Germinal center (tissue), 1 donor: ENCODE measurements at regions not wholly inside any gene's neighbourhood (a gene's known extent, or its start where the extent isn't known, plus 50 kb on each side); places are given as distances from the start of the nearest gene placed in this dataset.

Experiments
- DNase-seq: peaks from one replicate; pipeline ENCODE4 v3.0.0; 2012; ENCODE audit warnings: mixed read lengths, low spot score

GRCh38 chr12:75900226-75900625, 131.3 kb downstream of the PHLDA1 start:
- DNase-seq, result no peak

DNA sequence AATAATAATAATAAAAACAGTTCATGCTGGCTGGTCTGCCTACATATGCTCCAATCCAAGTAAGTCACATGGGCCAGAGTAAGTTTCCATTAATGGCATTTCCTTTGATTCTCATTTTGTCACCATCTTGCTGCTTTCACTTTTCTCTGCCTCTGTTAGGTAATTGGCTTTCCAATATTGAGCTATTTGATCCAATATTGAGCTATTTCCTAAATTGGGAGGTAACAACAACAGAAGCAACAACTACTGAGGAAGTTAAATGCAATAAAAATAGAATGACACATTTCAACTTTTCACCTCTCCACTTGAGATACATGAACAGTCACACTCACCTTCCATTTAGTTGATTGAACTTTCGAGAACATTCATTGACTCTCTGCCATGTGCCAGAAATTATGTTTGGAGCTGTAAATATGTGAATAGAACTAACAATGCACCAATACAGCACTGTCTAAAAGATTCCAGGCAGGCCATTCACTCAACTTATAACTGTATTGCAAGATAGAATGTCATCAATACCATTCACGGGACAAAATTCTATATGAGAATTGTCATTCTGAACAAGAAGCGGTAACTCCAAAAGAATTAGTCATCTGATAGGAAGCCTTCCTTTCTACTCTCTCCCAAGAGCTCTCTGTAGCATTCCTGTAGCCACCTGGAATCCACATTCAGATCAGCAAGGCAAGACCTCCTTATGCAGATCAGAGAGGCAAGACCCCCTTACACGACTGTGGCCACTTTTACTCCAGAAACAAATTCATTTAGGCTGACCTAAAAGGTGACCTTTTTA, 136.4 kb downstream of the PHLDA1 start:
- no peak for DNase-seq

DNA sequence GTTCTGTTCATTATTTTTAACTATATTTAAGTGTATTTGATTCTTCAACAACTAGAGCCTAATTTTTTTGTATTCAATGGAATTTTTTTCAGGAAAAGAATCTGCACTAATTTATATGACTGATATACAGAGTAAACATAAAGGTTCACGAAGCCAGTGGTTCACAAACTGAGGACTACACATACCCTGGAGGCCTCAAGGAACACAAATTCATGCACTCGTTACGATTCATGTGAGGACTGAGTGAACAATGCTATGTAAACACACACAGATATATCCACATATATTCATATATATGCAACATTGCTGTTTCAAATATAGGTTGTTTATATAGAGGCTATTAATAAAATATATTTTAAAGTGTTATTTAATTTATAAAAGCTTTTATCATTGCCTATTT, 137.8 kb downstream of the PHLDA1 start:
- DNase-seq, result no peak

DNA sequence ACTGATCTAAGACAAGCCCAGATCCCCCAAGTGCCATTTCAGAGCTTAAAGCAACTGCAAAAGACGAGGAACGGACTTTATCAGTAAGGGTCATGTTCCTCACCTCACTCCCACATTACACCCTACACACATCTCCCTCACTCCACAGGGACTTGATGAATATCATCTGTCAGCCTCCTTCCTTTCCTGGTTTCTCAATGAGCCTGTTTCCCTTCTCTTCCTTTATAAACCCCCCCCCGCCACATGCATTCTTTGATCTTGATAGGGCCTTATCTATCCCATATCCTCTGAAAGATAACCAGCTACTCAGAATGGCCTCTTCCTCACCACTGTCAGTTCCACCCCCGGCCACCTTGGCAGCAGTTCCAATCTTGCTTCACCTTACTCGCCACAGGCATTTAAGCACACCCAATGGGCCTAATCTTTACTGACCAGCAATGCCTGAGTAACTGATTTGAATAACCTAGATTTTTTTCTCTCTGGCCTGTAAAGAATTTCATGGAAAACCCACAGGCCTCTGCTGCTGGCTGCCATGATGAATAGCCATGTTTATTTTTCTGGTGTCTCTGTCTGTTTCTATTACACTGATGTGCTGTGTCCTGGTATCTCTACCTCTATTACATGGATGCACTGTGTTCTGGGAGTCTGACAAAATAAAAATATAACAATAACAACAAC, 138.7 kb downstream of the PHLDA1 start:
- no peak for DNase-seq

- DNase-seq, result no peak
Observed at GRCh38 chr12:75891072-75891471, 140.5 kb downstream of the PHLDA1 start.

GRCh38 chr12:75890660-75891059, 140.9 kb downstream of the PHLDA1 start:
- no peak for DNase-seq

DNA sequence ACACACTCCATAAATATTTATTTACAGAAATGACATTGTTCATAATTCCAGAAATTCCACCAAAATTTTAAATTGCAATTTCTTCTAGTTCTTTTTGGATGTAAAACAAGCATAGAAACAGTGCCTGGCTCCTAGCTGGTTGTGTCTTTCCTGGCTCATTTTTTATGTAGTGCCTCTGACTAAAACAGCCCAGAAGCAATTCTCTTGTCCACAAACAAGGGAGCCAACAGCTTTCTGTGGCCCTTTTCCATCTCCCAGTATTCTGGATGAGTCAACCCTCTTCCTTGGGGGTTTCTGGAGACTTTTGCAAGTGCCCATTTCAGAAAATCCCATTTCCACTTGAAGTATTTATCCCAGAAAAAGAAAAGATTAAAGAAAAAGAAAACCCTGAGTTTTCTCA, 141.4 kb downstream of the PHLDA1 start:
- DNase-seq, result no peak

GRCh38 chr12:75888874-75889613, 142.5 kb downstream of the PHLDA1 start:
- DNase-seq, result no peak

- DNase-seq, result no peak
Observed at GRCh38 chr12:75888399-75888798, 143.2 kb downstream of the PHLDA1 start.

DNA sequence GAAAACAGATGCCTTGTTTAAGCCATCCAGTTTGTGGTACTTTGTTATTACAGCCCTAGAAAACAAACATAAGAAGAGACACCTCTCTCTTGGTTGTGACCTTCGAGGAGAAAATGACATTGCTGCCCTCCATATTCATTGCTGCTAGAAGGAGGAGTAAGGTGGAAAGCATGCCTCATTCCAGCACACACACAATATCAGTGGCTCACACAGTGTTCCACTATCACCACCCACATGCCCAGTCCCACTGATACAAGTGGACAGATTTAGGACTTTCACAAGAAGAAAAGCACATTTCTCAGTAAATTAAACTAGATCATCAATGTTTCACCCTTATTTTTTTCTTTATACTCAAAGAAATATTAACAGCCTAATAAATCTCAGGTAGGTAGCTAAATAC, 143.6 kb downstream of the PHLDA1 start:
- DNase-seq, result no peak

DNA sequence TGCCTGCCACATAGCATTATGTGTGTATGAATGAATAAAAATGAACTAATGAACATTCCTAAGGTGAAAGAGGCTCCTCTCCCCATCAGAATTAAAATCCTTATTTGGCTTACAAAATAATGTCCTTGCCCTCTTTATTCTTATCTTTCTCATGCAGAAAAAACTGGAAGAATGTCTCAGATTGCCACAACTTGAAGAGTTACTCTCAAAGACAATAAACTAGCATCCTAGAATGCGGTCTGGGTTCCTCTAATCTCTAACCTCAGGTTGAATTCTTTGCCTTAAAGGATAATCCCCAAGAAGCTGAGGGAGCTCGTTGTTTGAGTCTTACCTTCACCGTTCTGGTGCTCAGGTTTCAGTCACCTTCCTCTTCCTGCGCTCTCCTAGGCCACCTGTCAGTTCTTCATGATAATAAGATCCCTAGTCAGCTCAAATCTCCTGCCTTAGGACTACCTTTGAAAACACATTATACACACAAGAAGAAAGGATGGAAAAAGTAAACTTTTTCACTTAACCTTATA, 147.1 kb downstream of the PHLDA1 start:
- no peak for DNase-seq

GRCh38 chr12:75883241-75883640, 148.3 kb downstream of the PHLDA1 start:
- no peak for DNase-seq

- no peak for DNase-seq
Observed at GRCh38 chr12:75882421-75882820, 149.2 kb downstream of the PHLDA1 start.

GRCh38 chr12:75881920-75882319, 149.7 kb downstream of the PHLDA1 start:
- DNase-seq, result no peak

- DNase-seq, result no peak
Observed at GRCh38 chr12:75877763-75878621, 153.6 kb downstream of the PHLDA1 start.

DNA sequence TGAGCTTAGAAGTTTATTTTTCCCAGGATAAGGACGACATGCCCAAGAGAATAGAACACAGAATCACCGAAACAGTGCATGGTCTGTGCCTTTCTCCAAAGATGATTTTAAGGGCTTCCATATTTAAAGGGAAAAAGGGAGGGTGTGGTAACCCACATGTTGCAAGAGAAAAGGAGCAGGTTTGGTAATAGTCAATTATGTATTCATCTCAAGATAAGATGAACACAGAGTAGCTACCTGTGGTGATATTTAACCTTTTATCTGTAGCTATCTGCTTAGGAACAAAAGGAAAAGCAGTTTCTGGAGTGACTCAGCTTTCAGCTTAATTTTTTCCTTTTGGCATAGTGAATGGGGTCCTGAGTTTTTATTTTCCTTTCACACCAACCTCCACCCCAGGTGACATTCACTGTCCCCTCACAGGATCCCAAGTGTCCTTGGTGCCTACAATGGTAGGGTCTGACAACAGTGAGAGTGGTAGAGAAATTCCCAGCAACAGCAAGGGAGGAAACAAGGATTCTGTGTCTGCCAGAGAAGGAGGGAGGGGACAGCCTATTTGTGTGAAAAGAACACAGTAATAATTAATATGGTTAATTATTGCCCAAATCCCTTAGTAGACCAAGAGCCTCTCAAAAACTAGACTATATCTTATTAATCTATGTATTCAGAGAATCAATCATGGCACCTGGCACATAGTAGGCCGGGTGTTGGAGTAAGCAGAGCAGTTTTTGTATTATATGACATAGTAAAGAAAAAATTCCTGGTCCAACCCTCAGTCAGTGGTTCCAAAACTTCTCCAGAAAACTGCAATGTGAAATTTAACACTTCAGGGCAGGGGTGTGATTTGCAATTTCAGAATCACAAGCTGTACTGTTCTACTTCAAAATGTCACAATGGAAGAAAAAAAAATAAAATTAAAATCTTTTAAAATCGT, 154.5 kb downstream of the PHLDA1 start:
- DNase-seq, result no peak

GRCh38 chr12:75874441-75874840, 157.1 kb downstream of the PHLDA1 start:
- no peak for DNase-seq

DNA sequence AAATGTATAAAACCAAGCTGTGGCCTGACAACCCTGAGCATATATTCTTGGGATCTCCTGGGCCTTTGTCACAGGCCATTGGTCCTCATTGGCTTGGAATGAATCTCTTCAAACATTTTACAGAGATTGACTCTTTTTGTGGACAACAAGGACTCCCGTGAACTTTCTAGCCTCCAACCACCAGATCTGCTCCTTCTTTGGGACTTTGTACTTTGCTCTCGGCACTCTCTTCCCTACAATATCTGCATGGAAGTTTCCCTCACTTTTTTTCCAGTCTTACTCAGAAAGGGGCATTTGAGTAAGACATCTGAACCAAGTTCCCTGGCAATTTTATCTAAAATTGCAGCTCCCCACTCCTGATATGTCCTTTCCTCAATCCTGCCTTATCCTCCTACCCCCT, 158.8 kb downstream of the PHLDA1 start:
- no peak for DNase-seq

DNA sequence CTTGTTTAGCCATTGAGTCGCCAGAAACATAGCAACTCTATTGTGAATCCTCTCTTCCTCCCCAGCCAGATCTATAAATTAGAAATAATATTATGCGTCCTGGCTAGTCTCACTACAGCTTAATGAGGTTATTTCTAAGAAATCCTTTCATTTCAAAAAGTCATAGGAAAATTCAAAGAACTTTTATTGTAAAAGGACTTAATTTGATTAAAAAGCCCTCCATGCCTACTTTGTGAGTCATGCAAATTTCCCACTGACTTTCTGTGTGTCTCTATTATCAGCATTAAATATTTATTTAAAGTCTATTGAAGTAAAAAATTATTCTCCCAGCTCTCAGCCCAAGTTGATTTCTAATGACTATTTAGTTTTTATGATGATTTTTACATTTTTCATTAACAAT, 160.7 kb downstream of the PHLDA1 start:
- DNase-seq, result no peak

DNA sequence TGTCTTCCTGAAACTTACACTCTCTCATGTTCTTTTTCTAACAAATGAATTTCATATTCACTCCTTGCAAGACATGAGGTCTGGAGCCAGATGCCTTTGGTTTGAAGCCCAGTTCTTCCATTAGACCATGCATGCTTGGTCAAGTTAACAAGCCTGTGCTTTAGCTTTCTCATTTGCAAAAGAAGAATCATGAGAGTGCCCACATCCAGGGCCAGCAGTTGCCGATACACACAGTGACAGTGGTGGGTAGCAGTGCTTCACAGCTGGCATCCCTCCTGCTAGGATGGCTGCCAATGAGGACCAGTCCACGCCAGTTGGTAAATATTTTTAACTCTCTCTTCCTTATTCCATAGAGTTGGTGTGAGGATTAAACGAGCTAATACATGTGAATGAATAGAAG, 163.1 kb downstream of the PHLDA1 start:
- no peak for DNase-seq

GRCh38 chr12:75865315-75865714, 166.3 kb downstream of the PHLDA1 start:
- DNase-seq, result no peak
